H1 (cell line): ENCODE measurements at regions not wholly inside any gene's neighbourhood (a gene's known extent, or its start where the extent isn't known, plus 50 kb on each side); places are given as distances from the start of the nearest gene placed in this dataset.

Source experiments
- CTCF ChIA-PET: fragments of 300-600 bp; sonication (Branson Sonifier 250); formaldehyde crosslinking; loops from one replicate; lab custom pipeline; 2021; ENCODE audit not compliant: partially characterized antibody; lab: Charles Lee
- POLR2A ChIA-PET: fragments of 300-600 bp; sonication (Branson Sonifier 250); formaldehyde crosslinking; loops from one replicate; lab custom pipeline; 2021; ENCODE audit warnings: inconsistent platforms; ENCODE audit not compliant: partially characterized antibody; lab: Charles Lee
- DNase-seq, 2 experiments: peaks; one replicate each; pipeline versions ENCODE4 v3.0.0 to v3.0.0-alpha.2; 2010 to 2022; ENCODE audit warnings: low spot score in 2 of 2, low read depth in 1 of 2, mixed read lengths in 1 of 2
- FAIRE-seq: peaks from 2 replicates; lab custom pipeline; 2011; peaks lifted over from hg19 to GRCh38; lab: Jason Lieb, UNC
- H2AFZ ChIP-seq: 2 replicates; pipeline ENCODE4 v1.8.1; 2012; ENCODE audit warnings: low read length, inconsistent platforms
- H2AK5ac ChIP-seq: 2 replicates; pipeline ENCODE4 v1.6.1; 2013; ENCODE audit warnings: low read depth, low read length
- H2BK120ac ChIP-seq: replicated peaks from 2 replicates; pipeline ENCODE3; 2013; ENCODE audit warnings: low read depth, low read length, inconsistent platforms
- H2BK12ac ChIP-seq: 2 replicates; pipeline ENCODE4 v1.6.1; 2013; ENCODE audit warnings: low read depth, low read length
- H2BK15ac ChIP-seq: 2 replicates; pipeline ENCODE4 v1.6.1; 2013; ENCODE audit warnings: low read length
- H2BK20ac ChIP-seq: 2 replicates; pipeline ENCODE4 v1.6.1; 2013; ENCODE audit warnings: low read length
- H2BK5ac ChIP-seq: 2 replicates; pipeline ENCODE4 v1.6.1; 2013; ENCODE audit warnings: low read depth, low read length
- H3K14ac ChIP-seq: 2 replicates; pipeline ENCODE4 v1.6.1; 2013; ENCODE audit warnings: inconsistent platforms; ENCODE audit not compliant: insufficient read length
- H3K18ac ChIP-seq: 2 replicates; pipeline ENCODE4 v1.6.1; 2013; ENCODE audit warnings: low read length; ENCODE audit errors: extremely low read depth
- H3K23ac ChIP-seq: 2 replicates; pipeline ENCODE4 v1.6.1; 2013; ENCODE audit warnings: inconsistent platforms; ENCODE audit not compliant: insufficient read length
- H3K23me2 ChIP-seq: 2 replicates; pipeline ENCODE4 v1.6.1; 2013; ENCODE audit warnings: low read depth, low read length
- H3K27ac ChIP-seq: 2 replicates; pipeline ENCODE4 v1.6.1; 2011; ENCODE audit warnings: low read depth, low read length, inconsistent platforms
- H3K27me3 ChIP-seq, 4 experiments: replicated peaks in 1 of 4; 1 replicate in 1 of 4; 2 replicates in 3 of 4; pipeline versions ENCODE4 v1.6.1 to v1.8.1; 2011 to 2013; ENCODE audit warnings: low read length in 3 of 4, mild to moderate bottlenecking in 3 of 4, inconsistent platforms in 2 of 4, mixed read lengths in 2 of 4, moderate library complexity in 1 of 4; ENCODE audit not compliant: control insufficient read depth in 3 of 4, insufficient read depth in 3 of 4; ENCODE audit errors: extremely low read depth in 1 of 4
- H3K36me3 ChIP-seq, 4 experiments: 2 replicates each; pipeline versions ENCODE4 v1.6.1 to v1.8.1; 2011 to 2013; ENCODE audit warnings: mild to moderate bottlenecking in 4 of 4, low read length in 3 of 4, moderate library complexity in 2 of 4, control low read depth in 1 of 4, inconsistent platforms in 1 of 4; ENCODE audit not compliant: insufficient read depth in 4 of 4, control insufficient read depth in 2 of 4
- H3K4ac ChIP-seq: replicated peaks from 2 replicates; pipeline ENCODE3; 2013; ENCODE audit warnings: low read length, low read depth, mixed read lengths, inconsistent platforms; ENCODE audit not compliant: insufficient read length
- H3K4me1 ChIP-seq, 4 experiments: replicated peaks in 1 of 4; 1 replicate in 1 of 4; 2 replicates in 3 of 4; pipeline versions ENCODE4 v1.6.1 to v1.8.1; 2011 to 2013; ENCODE audit warnings: low read length in 3 of 4, inconsistent platforms in 2 of 4, mixed read lengths in 1 of 4; ENCODE audit not compliant: insufficient read depth in 4 of 4, control insufficient read depth in 3 of 4
- H3K4me2 ChIP-seq, 2 experiments: 2 replicates each; pipeline versions ENCODE4 v1.6.1 to v1.8.1; 2011 to 2013; ENCODE audit warnings: low read depth in 2 of 2, low read length in 2 of 2, control low read depth in 1 of 2, inconsistent platforms in 1 of 2, mild to moderate bottlenecking in 1 of 2; ENCODE audit not compliant: insufficient read depth in 1 of 2
- H3K4me3 ChIP-seq, 4 experiments: fragments of 200-600, 300-600 bp in 1 of 4; sonication (generic), shearing (Covaris generic), sonication (Bioruptor Twin) in 1 of 4; 2 replicates each; pipeline versions ENCODE4 v1.5.1 to v1.8.1; 2011 to 2016; ENCODE audit warnings: low read length in 4 of 4, low read depth in 3 of 4, control low read depth in 2 of 4, inconsistent platforms in 2 of 4, mild to moderate bottlenecking in 2 of 4, mixed read lengths in 1 of 4, moderate library complexity in 1 of 4; ENCODE audit not compliant: insufficient read depth in 2 of 4; ENCODE audit errors: extremely low read depth in 1 of 4
- H3K56ac ChIP-seq: replicated peaks from 2 replicates; pipeline ENCODE3; 2013; ENCODE audit warnings: low read depth, mild to moderate bottlenecking, mixed read lengths, low read length, inconsistent platforms; ENCODE audit not compliant: insufficient read length
- H3K79me1 ChIP-seq: 2 replicates; pipeline ENCODE4 v1.6.1; 2013; ENCODE audit warnings: low read depth, low read length, control low read depth
- H3K79me2 ChIP-seq, 2 experiments: 2 replicates each; pipeline versions ENCODE4 v1.6.1 to v1.8.1; 2012 to 2013; ENCODE audit warnings: low read length in 2 of 2, mild to moderate bottlenecking in 2 of 2, inconsistent platforms in 1 of 2; ENCODE audit not compliant: insufficient read depth in 2 of 2, control insufficient read depth in 1 of 2
- H3K9ac ChIP-seq, 4 experiments: replicated peaks in 1 of 4; 1 replicate in 1 of 4; 2 replicates in 3 of 4; pipeline versions ENCODE4 v1.6.1 to v1.8.1; 2011 to 2013; ENCODE audit warnings: low read depth in 3 of 4, low read length in 3 of 4, control low read depth in 2 of 4, mild to moderate bottlenecking in 2 of 4, moderate library complexity in 2 of 4, inconsistent platforms in 1 of 4; ENCODE audit errors: extremely low read depth in 1 of 4
- H3K9me3 ChIP-seq, 2 experiments: 2 replicates each; pipeline versions ENCODE4 v1.6.1 to v1.8.1; 2012 to 2013; ENCODE audit warnings: mild to moderate bottlenecking in 2 of 2, moderate library complexity in 2 of 2, control low read depth in 1 of 2, inconsistent platforms in 1 of 2, low read depth in 1 of 2, low read length in 1 of 2, mixed read lengths in 1 of 2; ENCODE audit not compliant: insufficient read depth in 2 of 2
- H4K20me1 ChIP-seq, 2 experiments: replicated peaks in 1 of 2; 2 replicates each; pipeline versions ENCODE3 to v1.8.1; 2011 to 2013; ENCODE audit warnings: inconsistent platforms in 2 of 2, low read length in 2 of 2, mild to moderate bottlenecking in 1 of 2; ENCODE audit not compliant: insufficient read depth in 2 of 2, control insufficient read depth in 1 of 2
- H4K5ac ChIP-seq: 2 replicates; pipeline ENCODE4 v1.6.1; 2013; ENCODE audit warnings: low read length, low read depth, mixed read lengths, inconsistent platforms; ENCODE audit not compliant: insufficient read length
- H4K8ac ChIP-seq: 2 replicates; pipeline ENCODE4 v1.8.0; 2013; ENCODE audit warnings: mild to moderate bottlenecking, moderate library complexity, low read length, inconsistent platforms; ENCODE audit not compliant: insufficient read depth; ENCODE audit errors: extremely low read depth
- H4K91ac ChIP-seq: replicated peaks from 2 replicates; pipeline ENCODE3; 2013; ENCODE audit warnings: low read length, mixed read lengths, inconsistent platforms; ENCODE audit not compliant: insufficient read length
- CHD1 ChIP-seq: IDR thresholded peaks from 2 replicates; pipeline ENCODE4 v1.6.1; 2012; ENCODE audit warnings: low read depth, low read length, improper control_type of control experiment
- CHD2 ChIP-seq: IDR thresholded peaks from 2 replicates; pipeline ENCODE4 v1.6.1; 2012; ENCODE audit warnings: low read length, improper control_type of control experiment
- HDAC2 ChIP-seq, 2 experiments: fragments of 300-600 bp in 1 of 2; sonication (generic) in 1 of 2; IDR thresholded peaks; 2 replicates each; pipeline ENCODE4 v1.6.1; 2011 to 2012; ENCODE audit warnings: low read depth in 2 of 2, low read length in 2 of 2, mild to moderate bottlenecking in 2 of 2, moderate library complexity in 2 of 2, borderline replicate concordance in 1 of 2, inconsistent platforms in 1 of 2
- POU5F1 ChIP-seq: IDR thresholded peaks from 2 replicates; pipeline ENCODE4 v1.6.1; 2011; ENCODE audit warnings: low read depth, mild to moderate bottlenecking, low read length, moderate library complexity
- TAF1 ChIP-seq: IDR thresholded peaks from 2 replicates; pipeline ENCODE4 v1.6.1; 2011; ENCODE audit warnings: mild to moderate bottlenecking, low read depth, low read length
- WGBS, 2 experiments: shearing (Covaris generic) in 1 of 2; methylation state at CpG; one replicate each; pipeline versions ENCODE4 v1.1.6 to v1.1.7; 2013 to 2015; ENCODE audit warnings: low lambda C conversion rate in 2 of 2, mixed read lengths in 2 of 2, inconsistent platforms in 1 of 2, low coverage in 1 of 2, missing lambda C conversion rate in 1 of 2; ENCODE audit not compliant: insufficient replicate concordance in 2 of 2, insufficient coverage in 1 of 2, insufficient read length in 1 of 2; ENCODE audit errors: extremely low coverage in 1 of 2, missing lambda C conversion rate in 1 of 2; 5-methylcytosine and 5-hydroxymethylcytosine counted together

DNA sequence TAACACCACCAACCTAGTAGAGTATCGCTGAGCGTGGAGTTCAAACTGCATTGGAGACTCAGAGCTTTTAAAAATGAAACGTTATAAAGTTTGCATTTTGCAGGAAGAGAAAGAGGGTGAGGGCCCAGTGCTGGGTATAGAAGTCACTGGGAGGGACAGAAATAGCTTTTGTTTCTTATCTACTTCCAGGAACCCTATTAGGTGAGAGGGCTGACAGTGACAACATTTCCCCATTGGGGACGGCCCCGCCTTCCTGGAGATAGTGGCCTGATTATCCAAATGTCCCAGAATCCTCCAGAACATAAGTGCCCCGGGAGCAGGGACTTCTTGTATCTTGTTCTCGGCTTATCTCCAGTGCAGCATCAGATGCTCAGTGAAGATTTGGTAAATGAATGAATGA, 574.9 kb downstream of the PTPRU start:
- Histone ChIP-seq H3K79me1 (no peaks in the 10 kb centered on the region), H3K27me3 (no peaks in the 10 kb centered on the region), H3K23me2 (no peaks in the 10 kb centered on the region), H4K8ac (no peak overlapping the region), H2BK5ac (no peak overlapping the region), H3K9me3 (no peaks in the 10 kb centered on the region), H3K23ac (no peak overlapping the region), H3K18ac (no peak overlapping the region), H3K4me1 (peaks cover 0 to 3% (median 2%) of the 10 kb centered on the region in 4 experiments; a peak in 3 of 7 replicates), H2AFZ (no peak overlapping the region), H3K27ac (no peak overlapping the region), H2BK15ac (no peak overlapping the region), H3K56ac (no peak overlapping the region), H4K91ac (no peak overlapping the region), H3K79me2 (no peaks in the 10 kb centered on the region), H4K20me1 (no peaks in the 10 kb centered on the region), H3K4me3 (no peak overlapping the region), H3K4ac (no peak overlapping the region), H3K9ac (no peak overlapping the region), H2BK20ac (no peak overlapping the region), H3K36me3 (no peaks in the 10 kb centered on the region), H4K5ac (no peak overlapping the region), H2AK5ac (no peak overlapping the region), H2BK12ac (no peak overlapping the region), H3K4me2 (no peak overlapping the region), H3K14ac (no peak overlapping the region), H2BK120ac (no peak overlapping the region)
- FAIRE-seq (no peak), DNase-seq (peak in 1 of 2 experiments; percentile 11)
- POLR2A ChIA-PET: interaction anchor here (1.2 kb wide), 1 partner anchor 18 kb away, joined by 3 read pairs; no protein-coding TSS in a partner anchor
- CTCF ChIA-PET: interaction anchor here (0.9 to 1.0 kb wide), 3 partner anchors 9 to 20 kb away, joined by 3 to 4 read pairs (median 3); no protein-coding TSS in a partner anchor
- 92% methylated on average over 7 of the region's 7 CpGs; no CpG with 5 or more reads in 1 of the 2 experiments for WGBS, 2 experiments
- no peak for TF ChIP-seq CHD1
- no peak for TF ChIP-seq HDAC2 (IDR thresholded peaks at IDR 0.05; ENCODE audit: borderline replicate concordance in 1 of 2, low read depth in 2 of 2, low read length in 2 of 2)
- no peak for TF ChIP-seq CHD2
- no peak for TF ChIP-seq TAF1
- TF ChIP-seq POU5F1: no peak
